Stimulated activated effector memory CD8-positive, alpha-beta T cell treated with anti-CD3 and anti-CD28 coated beads, Interleukin-12 subunit alpha, Interleukin-12 subunit beta, amount 100 ng/mL, for 72 hours (primary cell): ENCODE measurements at regions not wholly inside any gene's neighbourhood (a gene's known extent, or its start where the extent isn't known, plus 50 kb on each side); places are given as distances from the start of the nearest gene placed in this dataset.
A peak's percentile ranks its signal among the peaks of the same experiment; 100 is the strongest.
"Not testable (repeated sequence)": the region's sequence is repeated elsewhere in the genome, so short reads cannot be mapped to it uniquely, and the experiment has no call there.

ENCODE experiments used
- ATAC-seq: fragments of 150-1000 bp; cut with Tn5 transposase; 2 replicates; pipeline ENCODE4 v1.10.0; 2021
- DNase-seq, 2 donors: peaks; one replicate each; pipeline ENCODE4 v3.0.0; 2021 to 2022; ENCODE audit warnings: low spot score in 2 of 2
- H3K27ac Mint-ChIP-seq: one replicate; pipeline ENCODE4 v1.8.0; 2022; ENCODE audit warnings: mild to moderate bottlenecking, mixed read lengths
- H3K36me3 Mint-ChIP-seq: one replicate; pipeline ENCODE4 v1.8.0; 2022; ENCODE audit warnings: mild to moderate bottlenecking, mixed read lengths
- H3K4me1 Mint-ChIP-seq: one replicate; pipeline ENCODE4 v1.8.0; 2022; ENCODE audit warnings: mixed read lengths
- H3K4me3 Mint-ChIP-seq: one replicate; pipeline ENCODE4 v1.8.0; 2022; ENCODE audit warnings: mild to moderate bottlenecking, mixed read lengths
- H3K9me3 Mint-ChIP-seq: one replicate; pipeline ENCODE4 v1.8.0; 2022; ENCODE audit warnings: mixed read lengths

DNA sequence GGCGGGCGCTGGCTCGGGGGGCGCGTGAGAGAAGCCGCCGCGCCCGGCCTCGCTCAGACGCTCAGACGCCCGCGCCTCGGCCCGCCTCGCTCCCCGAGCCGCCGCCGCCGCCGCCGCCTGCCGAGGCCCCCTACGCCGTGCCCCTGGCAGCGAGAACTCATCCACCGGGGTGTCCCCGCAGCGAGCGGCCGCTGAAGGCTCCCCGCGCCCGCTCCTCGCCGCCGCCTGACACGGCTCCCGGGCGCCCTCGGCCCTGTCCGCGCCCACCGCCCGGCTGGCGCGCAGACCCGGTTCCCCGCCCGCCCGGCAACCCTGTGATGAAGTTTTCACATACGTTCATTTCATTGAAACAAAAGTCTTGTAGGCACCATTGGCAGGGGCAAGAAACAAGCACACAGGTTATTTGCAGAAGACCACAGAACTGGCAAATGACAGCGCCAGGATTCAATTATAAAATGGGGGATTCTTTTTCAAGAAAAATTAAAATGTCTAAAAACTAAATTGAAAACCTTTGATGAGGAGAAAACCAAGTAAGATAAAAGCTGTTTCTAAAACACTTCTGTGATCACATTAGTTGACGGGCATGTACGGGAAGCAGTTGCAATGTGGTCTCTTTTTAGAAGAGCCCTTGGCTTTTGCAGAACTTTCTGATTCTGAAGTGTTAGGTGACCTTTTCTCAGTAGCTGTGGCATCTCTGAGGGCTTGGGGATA is 50.5 kb upstream of the TUBA3D start:
- no peak for DNase-seq

DNA sequence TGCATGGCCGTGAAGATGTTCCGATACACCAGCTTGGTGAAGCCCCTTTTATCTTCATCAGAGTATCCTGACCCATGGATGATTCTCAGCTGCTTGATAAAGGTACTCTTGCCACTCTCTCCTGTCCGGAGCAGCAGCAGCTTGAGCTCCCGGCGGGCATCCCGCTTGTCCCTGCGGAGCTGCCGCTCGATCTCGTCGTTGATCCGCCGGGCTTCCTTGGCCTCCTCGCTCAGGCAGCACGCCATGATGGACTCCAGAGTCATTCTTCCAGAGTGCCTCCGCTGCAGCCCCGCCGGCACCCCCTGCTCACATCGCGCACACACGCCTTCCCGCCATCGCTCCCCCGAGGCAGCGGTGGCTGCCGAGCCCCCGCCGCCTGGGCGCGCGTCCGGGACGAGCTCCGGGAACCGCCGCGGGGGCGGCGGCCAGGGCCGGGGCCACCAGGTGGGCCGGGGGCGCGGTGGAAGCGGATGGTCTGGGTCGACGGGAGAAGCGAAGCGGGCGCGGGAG is 51.3 kb upstream of the TUBA3D start:
- ATAC-seq = peak; percentile 40
- H3K4me1 Mint-ChIP-seq, H3K4me3 Mint-ChIP-seq, H3K27ac Mint-ChIP-seq, H3K9me3 Mint-ChIP-seq, DNase-seq, H3K36me3 Mint-ChIP-seq: not testable (repeated sequence)

More for the DNA sequence above, 50.5 kb upstream of the TUBA3D start:
- H3K4me1 Mint-ChIP-seq = peaks cover 6% of the 10 kb centered on the region
- no peaks in the 10 kb centered on the region for H3K36me3 Mint-ChIP-seq
- H3K4me3 Mint-ChIP-seq = no peak overlapping the region
- H3K9me3 Mint-ChIP-seq = no peaks in the 10 kb centered on the region
- ATAC-seq = no peak
- no peak overlapping the region for H3K27ac Mint-ChIP-seq

DNA sequence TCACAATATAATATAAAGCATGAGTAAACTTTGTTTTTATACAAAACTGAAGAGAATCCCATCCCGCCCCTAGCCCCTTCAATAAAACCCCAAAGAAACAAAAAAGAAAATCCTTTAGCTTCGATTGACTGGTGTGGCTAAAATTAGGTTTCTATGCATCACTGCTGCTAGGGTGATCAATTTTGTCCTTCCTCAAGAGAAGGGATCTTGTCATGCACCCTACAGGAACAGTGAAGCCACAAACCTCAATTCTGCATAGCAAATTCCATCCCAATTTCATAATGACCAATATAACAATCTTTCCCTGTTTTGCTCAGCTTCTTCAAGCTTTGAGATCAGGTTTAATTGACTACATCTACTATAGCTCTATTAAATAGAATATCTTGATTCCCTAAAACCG is 55.2 kb upstream of the TUBA3D start:
- H3K9me3 Mint-ChIP-seq, H3K36me3 Mint-ChIP-seq, H3K4me1 Mint-ChIP-seq, H3K27ac Mint-ChIP-seq, H3K4me3 Mint-ChIP-seq, DNase-seq: not testable (repeated sequence)
- peak; percentile 51 for ATAC-seq

DNA sequence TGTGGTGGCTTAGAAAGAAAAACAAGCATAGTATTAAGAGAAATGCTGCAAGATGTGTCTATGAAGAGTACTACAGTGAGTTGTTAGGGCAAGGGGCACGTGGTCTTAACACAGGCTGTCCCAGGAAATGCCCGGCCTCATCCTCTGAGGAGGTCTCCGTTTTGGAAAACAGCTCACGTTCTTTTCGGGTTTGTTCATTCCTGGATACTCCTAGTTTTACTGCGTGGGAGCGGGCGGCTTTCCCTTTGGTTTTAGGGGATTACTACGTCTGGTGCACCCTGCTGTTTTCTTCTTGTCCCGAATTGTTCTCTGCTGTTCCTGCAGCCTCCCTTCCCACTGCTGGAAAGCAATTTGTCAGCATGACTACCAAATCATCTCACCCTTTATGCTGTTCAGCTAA is 55.5 kb upstream of the RAB6D start:
- DNase-seq (no peak), ATAC-seq (no peak)
- no peak overlapping the region for H3K27ac Mint-ChIP-seq
- no peaks in the 10 kb centered on the region for H3K36me3 Mint-ChIP-seq
- no peaks in the 10 kb centered on the region for H3K9me3 Mint-ChIP-seq
- H3K4me3 Mint-ChIP-seq = no peak overlapping the region
- no peaks in the 10 kb centered on the region for H3K4me1 Mint-ChIP-seq

DNA sequence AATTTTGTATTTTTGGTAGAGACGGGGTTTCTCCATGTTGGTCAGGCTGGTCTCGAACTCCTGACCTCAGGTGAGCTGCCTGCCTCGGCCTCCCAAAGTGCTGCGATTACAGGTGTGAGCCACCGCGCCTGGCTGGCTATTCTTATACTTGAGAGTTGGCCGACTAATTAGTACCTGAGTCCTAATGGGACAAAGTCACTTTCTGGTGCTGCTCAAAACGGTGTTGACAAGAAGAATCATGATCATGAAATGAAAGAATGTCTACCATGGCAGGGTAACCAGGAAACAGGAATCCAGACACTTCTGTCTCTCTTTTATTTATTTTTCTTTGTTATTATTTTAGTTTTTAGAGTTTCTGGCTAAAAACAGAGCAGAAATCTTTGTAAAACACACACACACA is 54.7 kb upstream of the RAB6D start:
- no peak for DNase-seq
- no peaks in the 10 kb centered on the region for H3K36me3 Mint-ChIP-seq
- no peak overlapping the region for H3K27ac Mint-ChIP-seq
- no peaks in the 10 kb centered on the region for H3K9me3 Mint-ChIP-seq
- H3K4me3 Mint-ChIP-seq = no peak overlapping the region
- no peak for ATAC-seq
- no peaks in the 10 kb centered on the region for H3K4me1 Mint-ChIP-seq

DNA sequence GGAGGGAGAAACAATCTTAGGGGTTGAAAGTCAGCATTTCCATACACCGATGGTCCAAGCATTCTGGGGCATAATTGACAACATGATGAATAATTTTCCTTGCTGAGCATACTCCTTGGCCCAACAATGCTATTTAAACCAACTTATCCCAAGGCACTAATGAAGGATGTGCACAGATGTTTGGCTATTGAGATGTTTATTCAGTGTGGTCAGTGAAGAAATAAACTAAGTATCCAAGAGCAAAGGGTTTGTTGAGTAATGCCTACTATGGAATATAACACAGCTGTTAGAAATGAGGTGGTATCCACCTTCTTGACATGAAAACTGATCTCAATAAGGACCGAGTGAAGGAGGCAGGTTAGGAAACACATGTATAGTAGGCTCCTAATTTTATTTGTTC is 53.9 kb upstream of the RAB6D start:
- ATAC-seq = no peak
- H3K9me3 Mint-ChIP-seq = no peaks in the 10 kb centered on the region
- no peak overlapping the region for H3K4me3 Mint-ChIP-seq
- DNase-seq = no peak
- no peaks in the 10 kb centered on the region for H3K4me1 Mint-ChIP-seq
- H3K27ac Mint-ChIP-seq = no peak overlapping the region
- no peaks in the 10 kb centered on the region for H3K36me3 Mint-ChIP-seq

DNA sequence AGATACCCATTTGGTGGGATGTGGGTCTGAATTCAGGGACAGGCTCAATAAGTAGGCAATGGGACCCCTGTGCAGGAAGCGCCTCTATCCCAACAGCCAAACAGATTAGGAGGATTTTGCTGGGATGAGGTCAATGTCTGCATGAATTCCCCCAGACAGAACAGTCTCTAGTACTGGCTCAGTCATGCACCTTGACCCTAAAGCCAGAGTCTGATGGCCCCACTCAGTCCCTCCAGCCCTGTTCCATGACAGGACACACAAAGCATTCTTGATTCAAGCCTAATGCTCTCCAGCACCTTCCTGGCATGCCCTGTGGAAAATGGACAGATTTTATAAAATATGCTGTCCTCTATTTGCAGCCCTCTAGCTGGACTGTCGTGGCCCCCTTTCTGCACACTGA is 49.8 kb upstream of the RAB6D start:
- no peak overlapping the region for H3K27ac Mint-ChIP-seq
- H3K4me1 Mint-ChIP-seq = no peaks in the 10 kb centered on the region
- DNase-seq (no peak), ATAC-seq (no peak)
- no peaks in the 10 kb centered on the region for H3K9me3 Mint-ChIP-seq
- H3K4me3 Mint-ChIP-seq = no peak overlapping the region
- H3K36me3 Mint-ChIP-seq = no peaks in the 10 kb centered on the region
